ENCODE measurements at regions not wholly inside any gene's neighbourhood (a gene's known extent, or its start where the extent isn't known, plus 50 kb on each side); places are given as distances from the start of the nearest gene placed in this dataset.

- no peak overlapping the region for H3K4me3 Mint-ChIP-seq
Measured at GRCh38 chr1:198397208-198397808, 143.2 kb downstream of the ATP6V1G3 start.

GRCh38 chr1:198391393-198392020 is 149.0 kb downstream of the ATP6V1G3 start:
- Mint-ChIP-seq H3K27ac (no peak overlapping the region), H3K4me1 (no peaks in the 10 kb centered on the region), H3K4me3 (no peak overlapping the region), H3K27me3 (ENCODE audit: low read depth in 3 of 3) (peaks cover 0 to 3% (median 0%) of the 10 kb centered on the region in 3 donors), H3K9me3 (peaks cover 0 to 4% (median 0%) of the 10 kb centered on the region in 7 donors), H3K36me3 (no peaks in the 10 kb centered on the region)
- Histone ChIP-seq H3K9me3 (replicated peaks in 1 of 2; ENCODE audit: control insufficient read depth in 1 of 2, insufficient read depth in 1 of 2, low read length in 2 of 2) (no peaks in the 10 kb centered on the region), H3K4me1 (ENCODE audit: control insufficient read depth in 1 of 2, insufficient read depth in 2 of 2, low read length in 2 of 2) (no peaks in the 10 kb centered on the region), H3K27ac (ENCODE audit: low read depth in 1 of 2, low read length in 2 of 2) (no peak overlapping the region), H3K9ac (ENCODE audit: insufficient read depth, low read length, poor library complexity, severe bottlenecking) (no peak overlapping the region), H3K4me3 (replicated peaks in 1 of 3; ENCODE audit: low read depth in 2 of 3, low read length in 3 of 3) (no peak overlapping the region), H4K20me1 (ENCODE audit: insufficient read depth, low read length) (no peaks in the 10 kb centered on the region), H3K27me3 (ENCODE audit: control insufficient read depth in 2 of 2, insufficient read depth in 2 of 2, low read length in 2 of 2) (no peaks in the 10 kb centered on the region), H3K79me2 (ENCODE audit: insufficient read depth, low read length) (no peaks in the 10 kb centered on the region), H3K4me2 (replicated peaks; ENCODE audit: extremely low read depth, low read length, poor library complexity, severe bottlenecking) (no peak overlapping the region), H3K36me3 (replicated peaks in 1 of 2; ENCODE audit: control insufficient read depth in 1 of 2, insufficient read depth in 2 of 2, low read length in 2 of 2) (no peaks in the 10 kb centered on the region), H2AFZ (ENCODE audit: insufficient read depth, low read depth, low read length, poor library complexity, severe bottlenecking) (no peak overlapping the region)
- intact Hi-C loops (cut with micrococcal nuclease), result no loop called here
- WGBS (ENCODE audit: insufficient coverage), result 90% methylated on average over 2 of the region's 10 CpGs
- no peak for DNase-seq
- no peak for TF ChIP-seq CTCF (IDR thresholded peaks at IDR 0.05)

More at GRCh38 chr1:198397208-198397808, 143.2 kb downstream of the ATP6V1G3 start:
- Histone ChIP-seq H3K27me3 (ENCODE audit: control insufficient read depth in 2 of 2, insufficient read depth in 2 of 2, low read length in 2 of 2) (no peaks in the 10 kb centered on the region), H3K4me1 (ENCODE audit: control insufficient read depth in 1 of 2, insufficient read depth in 2 of 2, low read length in 2 of 2) (no peaks in the 10 kb centered on the region), H3K36me3 (replicated peaks in 1 of 2; ENCODE audit: control insufficient read depth in 1 of 2, insufficient read depth in 2 of 2, low read length in 2 of 2) (no peaks in the 10 kb centered on the region), H2AFZ (ENCODE audit: insufficient read depth, low read depth, low read length, poor library complexity, severe bottlenecking) (no peak overlapping the region), H4K20me1 (ENCODE audit: insufficient read depth, low read length) (no peaks in the 10 kb centered on the region), H3K79me2 (ENCODE audit: insufficient read depth, low read length) (no peaks in the 10 kb centered on the region), H3K9me3 (replicated peaks in 1 of 2; ENCODE audit: control insufficient read depth in 1 of 2, insufficient read depth in 1 of 2, low read length in 2 of 2) (no peaks in the 10 kb centered on the region), H3K4me3 (replicated peaks in 1 of 3; ENCODE audit: low read depth in 2 of 3, low read length in 3 of 3) (no peak overlapping the region), H3K4me2 (replicated peaks; ENCODE audit: extremely low read depth, low read length, poor library complexity, severe bottlenecking) (no peak overlapping the region), H3K27ac (ENCODE audit: low read depth in 1 of 2, low read length in 2 of 2) (no peak overlapping the region), H3K9ac (ENCODE audit: insufficient read depth, low read length, poor library complexity, severe bottlenecking) (no peak overlapping the region)
- Mint-ChIP-seq H3K36me3 (no peaks in the 10 kb centered on the region), H3K27me3 (ENCODE audit: low read depth in 3 of 3) (peaks cover 0 to 2% (median 2%) of the 10 kb centered on the region in 3 donors), H3K9me3 (no peaks in the 10 kb centered on the region), H3K27ac (no peak overlapping the region), H3K4me1 (no peaks in the 10 kb centered on the region)
- intact Hi-C loops (cut with micrococcal nuclease), result no loop called here
- DNase-seq, result no peak
- WGBS (ENCODE audit: insufficient coverage), result no CpG with 5 or more reads among the region's 2 CpGs
- no peak for TF ChIP-seq CTCF (IDR thresholded peaks at IDR 0.05)

All from CD14-positive monocyte (primary cell).